ENCODE measurements at regions not wholly inside any gene's neighbourhood (a gene's known extent, or its start where the extent isn't known, plus 50 kb on each side); places are given as distances from the start of the nearest gene placed in this dataset.
A peak's percentile ranks its signal among the peaks of the same experiment; 100 is the strongest.

- H3K36me3 ChIP-seq (ENCODE audit: control insufficient read depth in 4 of 4, insufficient read depth in 3 of 4, low read depth in 1 of 4, low read length in 3 of 4) = peaks cover 0 to 7% (median 0%) of the 10 kb centered on the region in 4 donors
- 47% methylated on average over 1 of the region's 1 CpG for WGBS
- H3K27ac ChIP-seq (ENCODE audit: low read depth in 1 of 2, low read length in 2 of 2) = peak overlapping the region; percentile 99 to 100
- no peaks in the 10 kb centered on the region for H3K27me3 ChIP-seq (ENCODE audit: control insufficient read depth in 4 of 4, insufficient read depth in 4 of 4, low read length in 3 of 4)
- no peaks in the 10 kb centered on the region for H3K9me3 ChIP-seq (ENCODE audit: control insufficient read depth in 4 of 4, low read length in 3 of 4)
- DNase-seq (ENCODE audit: low spot score) = no peak
- H3K9ac ChIP-seq (ENCODE audit: low read depth in 1 of 2, low read length in 2 of 2) = no peak overlapping the region
- peaks cover 4 to 50% (median 23%) of the 10 kb centered on the region in 4 donors for H3K4me1 ChIP-seq (ENCODE audit: control insufficient read depth in 4 of 4, insufficient read depth in 4 of 4, low read length in 3 of 4)
- H3K4me3 ChIP-seq (ENCODE audit: low read depth in 1 of 3, low read length in 3 of 3) = no peak overlapping the region
- TF ChIP-seq ZBTB33 (IDR thresholded peaks at IDR 0.05) (no peak), ATF3 (IDR thresholded peaks at IDR 0.05) (no peak), CTCF (IDR thresholded peaks at IDR 0.05; ENCODE audit: low read depth, low read length, missing input control) (no peak), MAX (IDR thresholded peaks at IDR 0.05) (no peak), NR2F2 (IDR thresholded peaks at IDR 0.05) (no peak), YY1 (IDR thresholded peaks at IDR 0.05) (no peak), HNF4G (IDR thresholded peaks at IDR 0.05) (no peak), HNF4A (conservative IDR thresholded peaks at IDR 0.05) (no peak), JUND (IDR thresholded peaks at IDR 0.05) (no peak), RXRA (IDR thresholded peaks at IDR 0.05) (no peak), REST (IDR thresholded peaks at IDR 0.05) (no peak), TAF1 (conservative IDR thresholded peaks at IDR 0.05) (no peak), SP1 (IDR thresholded peaks at IDR 0.05) (no peak)
Observed at GRCh38 chr2:8142461-8142860, 539.4 kb upstream of the ID2 start.

- H3K9ac ChIP-seq (ENCODE audit: low read depth in 1 of 2, low read length in 2 of 2) = peak overlapping the region in 1 of 2 donors; percentile 32
- WGBS = 38% methylated on average over 2 of the region's 2 CpGs
- peak overlapping the region; percentile 99 to 100 for H3K27ac ChIP-seq (ENCODE audit: low read depth in 1 of 2, low read length in 2 of 2)
- TF ChIP-seq REST (IDR thresholded peaks at IDR 0.05) = peak; percentile 61
- TF ChIP-seq NR2F2 (IDR thresholded peaks at IDR 0.05) = no peak
- no peak for TF ChIP-seq FOXA2 (IDR thresholded peaks at IDR 0.05)
- peak; percentile 89 for TF ChIP-seq YY1 (IDR thresholded peaks at IDR 0.05)
- peak in 1 of 2 donors; percentile 11 for TF ChIP-seq JUND (IDR thresholded peaks at IDR 0.05)
- TF ChIP-seq RXRA (IDR thresholded peaks at IDR 0.05) = peak; percentile 83 to 90
- peak; percentile 57 for TF ChIP-seq RAD21 (IDR thresholded peaks at IDR 0.05)
- TF ChIP-seq ZBTB33 (IDR thresholded peaks at IDR 0.05) = peak; percentile 40
- TF ChIP-seq MAX (IDR thresholded peaks at IDR 0.05) = peak; percentile 42
- TF ChIP-seq TAF1 (conservative IDR thresholded peaks at IDR 0.05) = no peak
- peak; percentile 89 for TF ChIP-seq SP1 (IDR thresholded peaks at IDR 0.05)
- TF ChIP-seq FOXA1 (IDR thresholded peaks at IDR 0.05) = peak; percentile 18
- TF ChIP-seq EGR1 (IDR thresholded peaks at IDR 0.05; ENCODE audit: low read depth in 2 of 2) = peak in 1 of 2 donors; percentile 26
- peak; percentile 73 for TF ChIP-seq HNF4G (IDR thresholded peaks at IDR 0.05)
- TF ChIP-seq HNF4A (conservative IDR thresholded peaks at IDR 0.05) = peak; percentile 86 to 91
Observed at GRCh38 chr2:8144131-8144631, 537.7 kb upstream of the ID2 start.

More at GRCh38 chr2:8144131-8144631, 537.7 kb upstream of the ID2 start:
- Histone ChIP-seq H3K27me3 (ENCODE audit: control insufficient read depth in 4 of 4, insufficient read depth in 4 of 4, low read length in 3 of 4) (no peaks in the 10 kb centered on the region), H3K36me3 (ENCODE audit: control insufficient read depth in 4 of 4, insufficient read depth in 3 of 4, low read depth in 1 of 4, low read length in 3 of 4) (peaks cover 0 to 11% (median 0%) of the 10 kb centered on the region in 4 donors), H3K4me1 (ENCODE audit: control insufficient read depth in 4 of 4, insufficient read depth in 4 of 4, low read length in 3 of 4) (peaks cover 2 to 47% (median 21%) of the 10 kb centered on the region in 4 donors), H3K4me3 (ENCODE audit: low read depth in 1 of 3, low read length in 3 of 3) (no peak overlapping the region), H3K9me3 (ENCODE audit: control insufficient read depth in 4 of 4, low read length in 3 of 4) (no peaks in the 10 kb centered on the region)
- DNase-seq (ENCODE audit: low spot score) = no peak
